B cell (primary cell): ENCODE measurements at regions not wholly inside any gene's neighbourhood (a gene's known extent, or its start where the extent isn't known, plus 50 kb on each side); places are given as distances from the start of the nearest gene placed in this dataset.

Experiments
- ATAC-seq: fragments of 200-7000 bp; cut with Tn5 transposase; one replicate; pipeline ENCODE4 v1.10.0; 2021; ENCODE audit warnings: low read depth, mild to moderate bottlenecking, moderate number of reproducible peaks, moderate library complexity
- CTCF ChIA-PET: fragments of 350-600 bp; sonication (Branson Sonifier 250); formaldehyde crosslinking; loops from one replicate; lab custom pipeline; 2021; ENCODE audit warnings: antibody characterized with exemption, inconsistent platforms; lab: Charles Lee
- POLR2A ChIA-PET: fragments of 350-600 bp; sonication (Branson Sonifier 250); formaldehyde crosslinking; loops from one replicate; lab custom pipeline; 2021; ENCODE audit warnings: antibody characterized with exemption; lab: Charles Lee
- DNase-seq: peaks from one replicate; pipeline ENCODE4 v3.0.0; 2013
- H2AFZ ChIP-seq: 2 replicates; pipeline ENCODE4 v1.6.1; 2012; ENCODE audit warnings: mild to moderate bottlenecking, low read depth, low read length; ENCODE audit not compliant: insufficient read depth, poor library complexity, severe bottlenecking
- H3K27ac ChIP-seq, 2 donors: 1 replicate in 1 of 2; 2 replicates in 1 of 2; pipeline ENCODE4 v1.5.1; 2012 to 2013; ENCODE audit warnings: low read length in 2 of 2, mild to moderate bottlenecking in 2 of 2, moderate library complexity in 1 of 2
- H3K27me3 ChIP-seq, 4 experiments: fragments of 200-600 bp in 1 of 4; sonication (generic) in 1 of 4; replicated peaks in 1 of 4; 1 replicate in 2 of 4; 2 replicates in 2 of 4; pipeline versions ENCODE4 v1.6.1 to v1.7.0; 2013 to 2016; ENCODE audit warnings: low read length in 3 of 4, mild to moderate bottlenecking in 2 of 4, mixed read lengths in 1 of 4, moderate library complexity in 1 of 4; ENCODE audit not compliant: insufficient read depth in 4 of 4, control insufficient read depth in 3 of 4; ENCODE audit errors: control extremely low read depth in 1 of 4
- H3K36me3 ChIP-seq, 2 experiments: replicated peaks in 1 of 2; 1 replicate in 1 of 2; 2 replicates in 1 of 2; pipeline versions ENCODE4 v1.6.1 to v1.7.1; 2013; ENCODE audit warnings: low read length in 1 of 2; ENCODE audit not compliant: insufficient read depth in 2 of 2, control insufficient read depth in 1 of 2; ENCODE audit errors: control extremely low read depth in 1 of 2, extremely low read depth in 1 of 2
- H3K4me1 ChIP-seq, 2 donors: fragments of 200-600 bp in 1 of 2; sonication (generic) in 1 of 2; 1 replicate in 1 of 2; 2 replicates in 1 of 2; pipeline versions ENCODE4 v1.5.1 to v1.6.1; 2013 to 2017; ENCODE audit warnings: low read length in 2 of 2; ENCODE audit not compliant: control insufficient read depth in 2 of 2, insufficient read depth in 2 of 2
- H3K4me2 ChIP-seq: replicated peaks from 2 replicates; pipeline ENCODE3; 2012; ENCODE audit warnings: mild to moderate bottlenecking, low read depth, low read length; ENCODE audit not compliant: poor library complexity, severe bottlenecking
- H3K4me3 ChIP-seq, 5 experiments: fragments of 200-600 bp in 1 of 5; sonication (generic) in 1 of 5; 1 replicate in 3 of 5; 2 replicates in 2 of 5; pipeline versions ENCODE4 v1.5.1 to v1.7.0; 2011 to 2016; ENCODE audit warnings: low read length in 4 of 5, mild to moderate bottlenecking in 4 of 5, low read depth in 2 of 5, control low read depth in 1 of 5, moderate library complexity in 1 of 5; ENCODE audit not compliant: insufficient read depth in 1 of 5; ENCODE audit errors: control extremely low read depth in 1 of 5, extremely low read depth in 1 of 5
- H3K79me2 ChIP-seq: fragments of 200-600 bp; sonication (generic); one replicate; pipeline ENCODE4 v1.6.0; 2016; ENCODE audit warnings: low read length; ENCODE audit not compliant: control insufficient read depth, insufficient read depth
- H3K9ac ChIP-seq: fragments of 200-600 bp; sonication (generic); 2 replicates; pipeline ENCODE4 v1.6.1; 2017; ENCODE audit warnings: mild to moderate bottlenecking, low read length, moderate library complexity
- H3K9me3 ChIP-seq, 3 donors: one replicate each; pipeline versions ENCODE4 v1.6.1 to v1.7.1; 2013; ENCODE audit warnings: low read length in 2 of 3; ENCODE audit not compliant: control insufficient read depth in 2 of 3, insufficient read depth in 1 of 3; ENCODE audit errors: control extremely low read depth in 1 of 3
- H4K20me1 ChIP-seq: 2 replicates; pipeline ENCODE4 v1.6.0; 2012; ENCODE audit warnings: mild to moderate bottlenecking, low read length; ENCODE audit not compliant: insufficient read depth, control insufficient read depth, poor library complexity, severe bottlenecking
- H3K27ac Mint-ChIP-seq: one replicate; pipeline ENCODE4 v1.8.0; 2021; ENCODE audit warnings: mixed read lengths
- H3K27me3 Mint-ChIP-seq: one replicate; pipeline ENCODE4 v1.8.0; 2021; ENCODE audit warnings: mixed read lengths
- H3K4me1 Mint-ChIP-seq: one replicate; pipeline ENCODE4 v1.8.0; 2021; ENCODE audit warnings: mixed read lengths
- H3K4me3 Mint-ChIP-seq: one replicate; pipeline ENCODE4 v1.8.0; 2021; ENCODE audit warnings: mixed read lengths
- H3K9me3 Mint-ChIP-seq: one replicate; pipeline ENCODE4 v1.8.0; 2022; ENCODE audit warnings: mixed read lengths; ENCODE audit not compliant: insufficient read depth
- CTCF ChIP-seq: fragments of 200-600 bp; IDR thresholded peaks from one replicate; pipeline ENCODE4 v1.8.0; 2022; ENCODE audit warnings: antibody characterized with exemption, mild to moderate bottlenecking
- EZH2 ChIP-seq: IDR thresholded peaks from 2 replicates; pipeline ENCODE4 v1.6.1; 2012; ENCODE audit warnings: borderline replicate concordance, low read depth, mild to moderate bottlenecking, moderate library complexity, low read length; ENCODE audit not compliant: insufficient read depth, poor library complexity, severe bottlenecking
- WGBS: methylation state at CpG from one replicate; pipeline ENCODE4 v1.1.5; 2013; ENCODE audit warnings: missing lambda C conversion rate; ENCODE audit not compliant: insufficient coverage; 5-methylcytosine and 5-hydroxymethylcytosine counted together
- intact Hi-C: fragments of 100-400 bp; cut with micrococcal nuclease; formaldehyde crosslinking; loops from one replicate; pipeline ENCODE4 v1.10.0; 2022

GRCh38 chr2:176507786-176508185 lies 238.5 kb downstream of the MTX2 start:
- no CpG with 5 or more reads among the region's 3 CpGs for WGBS
- Histone ChIP-seq H3K4me3 (no peak overlapping the region), H3K27ac (no peak overlapping the region), H3K9me3 (no peaks in the 10 kb centered on the region), H3K4me2 (no peak overlapping the region), H3K79me2 (no peaks in the 10 kb centered on the region), H3K9ac (no peak overlapping the region), H4K20me1 (no peaks in the 10 kb centered on the region), H3K36me3 (no peaks in the 10 kb centered on the region), H3K4me1 (no peaks in the 10 kb centered on the region), H3K27me3 (peaks cover 0 to 4% (median 1%) of the 10 kb centered on the region in 4 experiments), H2AFZ (no peak overlapping the region)
- no peaks in the 10 kb centered on the region for H3K9me3 Mint-ChIP-seq
- TF ChIP-seq EZH2 (no peak), CTCF (no peak)
- ChIA-PET POLR2A (no interaction called here), CTCF (no interaction called here)
- H3K27ac Mint-ChIP-seq, result no peak overlapping the region
- intact Hi-C loops, result no loop called here
- peaks cover 17% of the 10 kb centered on the region for H3K27me3 Mint-ChIP-seq
- ATAC-seq (no peak), DNase-seq (no peak)
- H3K4me1 Mint-ChIP-seq, result no peaks in the 10 kb centered on the region
- H3K4me3 Mint-ChIP-seq, result no peak overlapping the region

GRCh38 chr2:176508374-176508773 lies 239.1 kb downstream of the MTX2 start:
- Histone ChIP-seq H3K4me3 (no peak overlapping the region), H3K27me3 (peaks cover 0 to 4% (median under 1%) of the 10 kb centered on the region in 4 experiments), H4K20me1 (no peaks in the 10 kb centered on the region), H2AFZ (no peak overlapping the region), H3K27ac (no peak overlapping the region), H3K4me1 (no peaks in the 10 kb centered on the region), H3K9ac (no peak overlapping the region), H3K36me3 (no peaks in the 10 kb centered on the region), H3K79me2 (no peaks in the 10 kb centered on the region), H3K9me3 (no peaks in the 10 kb centered on the region), H3K4me2 (no peak overlapping the region)
- DNase-seq (no peak), ATAC-seq (no peak)
- H3K4me1 Mint-ChIP-seq, result no peaks in the 10 kb centered on the region
- H3K27ac Mint-ChIP-seq, result no peak overlapping the region
- ChIA-PET POLR2A (no interaction called here), CTCF (no interaction called here)
- H3K9me3 Mint-ChIP-seq, result no peaks in the 10 kb centered on the region
- TF ChIP-seq CTCF, result no peak
- no peak for TF ChIP-seq EZH2
- WGBS, result no CpG with 5 or more reads among the region's 1 CpG
- intact Hi-C loops, result no loop called here
- no peak overlapping the region for H3K4me3 Mint-ChIP-seq
- H3K27me3 Mint-ChIP-seq, result peaks cover 15% of the 10 kb centered on the region
